NT2/D1 (cell line): ENCODE measurements at regions not wholly inside any gene's neighbourhood (a gene's known extent, or its start where the extent isn't known, plus 50 kb on each side); places are given as distances from the start of the nearest gene placed in this dataset.
A peak's percentile ranks its signal among the peaks of the same experiment; 100 is the strongest.
"Not testable (repeated sequence)": the region's sequence is repeated elsewhere in the genome, so short reads cannot be mapped to it uniquely, and the experiment has no call there.

ENCODE experiments used
- DNase-seq: peaks from one replicate; pipeline ENCODE4 v3.0.0-alpha.2; 2011; ENCODE audit warnings: low read depth, low spot score
- H3K27me3 ChIP-seq: 2 replicates; pipeline ENCODE4 v1.6.0; 2011; ENCODE audit warnings: mild to moderate bottlenecking; ENCODE audit not compliant: insufficient read length, insufficient read depth
- H3K36me3 ChIP-seq: 2 replicates; pipeline ENCODE4 v1.6.1; 2011; ENCODE audit warnings: mild to moderate bottlenecking, low read length, mixed read lengths; ENCODE audit not compliant: insufficient read depth, insufficient read length
- H3K4me1 ChIP-seq: 2 replicates; pipeline ENCODE4 v1.5.1; 2011; ENCODE audit not compliant: insufficient read depth, insufficient read length
- H3K4me3 ChIP-seq: 2 replicates; pipeline ENCODE4 v1.5.1; 2011; ENCODE audit warnings: low read depth; ENCODE audit not compliant: insufficient read length
- H3K9ac ChIP-seq: 2 replicates; pipeline ENCODE4 v1.6.0; 2011; ENCODE audit warnings: low read depth; ENCODE audit not compliant: insufficient read length
- H3K9me3 ChIP-seq: 2 replicates; pipeline ENCODE4 v1.5.1; 2011; ENCODE audit warnings: mild to moderate bottlenecking, low read length; ENCODE audit not compliant: insufficient read depth
- SUZ12 ChIP-seq: IDR thresholded peaks from 2 replicates; pipeline ENCODE4 v1.6.1; 2011; ENCODE audit not compliant: insufficient read length, insufficient read depth; ENCODE audit errors: extremely low read depth
- YY1 ChIP-seq: IDR thresholded peaks from 2 replicates; pipeline ENCODE4 v1.6.1; 2011; ENCODE audit not compliant: insufficient read length, insufficient read depth
- ZNF274 ChIP-seq: IDR thresholded peaks from 2 replicates; pipeline ENCODE4 v1.6.1; 2011; ENCODE audit warnings: mild to moderate bottlenecking, low read depth, low read length

DNA sequence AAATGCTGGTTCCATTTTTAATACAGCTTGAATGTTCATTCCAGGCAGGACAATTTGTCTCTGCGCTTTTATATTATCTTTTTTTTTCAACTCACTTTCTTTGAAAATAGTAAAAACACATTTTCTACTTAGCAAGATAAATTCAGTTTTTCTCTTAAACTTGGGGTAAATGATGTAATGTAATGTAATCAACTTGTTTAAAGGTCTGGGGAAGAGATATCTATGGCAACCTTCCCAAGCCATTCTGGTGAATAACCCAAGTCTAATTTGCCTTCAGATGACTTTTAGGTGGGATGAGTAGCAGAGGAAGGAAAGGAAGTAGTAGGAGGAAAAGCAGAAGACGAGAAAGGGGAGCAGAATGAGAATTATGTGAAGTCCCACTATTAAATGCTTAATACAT, 335.1 kb downstream of the SV2B start:
- Histone ChIP-seq H3K36me3 (no peaks in the 10 kb centered on the region), H3K9ac (no peak overlapping the region), H3K9me3 (peaks cover 5% of the 10 kb centered on the region), H3K27me3 (no peaks in the 10 kb centered on the region), H3K4me1 (no peaks in the 10 kb centered on the region), H3K4me3 (no peak overlapping the region)
- no peak for DNase-seq
- TF ChIP-seq ZNF274 (no peak), YY1 (no peak), SUZ12 (no peak)

DNA sequence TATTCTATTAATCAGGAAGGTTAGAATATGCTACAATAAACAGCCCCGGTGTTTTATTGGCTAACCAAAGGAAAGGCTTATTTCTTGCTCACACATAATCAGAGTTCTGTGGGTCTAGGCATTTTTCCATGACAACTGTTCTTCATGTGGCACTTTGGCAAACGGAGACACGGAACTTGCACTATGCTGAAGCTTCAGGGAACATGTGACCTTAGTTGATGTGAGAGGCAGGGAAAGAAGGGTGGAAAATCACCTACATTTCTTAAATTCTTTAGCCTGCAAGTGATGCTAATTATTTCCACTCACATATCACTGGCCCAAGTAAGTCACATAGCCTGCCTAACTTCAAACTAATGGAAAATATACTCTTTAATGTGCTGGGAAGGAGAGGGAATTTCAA, 344.6 kb downstream of the SV2B start:
- TF ChIP-seq SUZ12, result no peak
- TF ChIP-seq ZNF274, result no peak
- no peak for TF ChIP-seq YY1
- H3K9ac ChIP-seq, result no peak overlapping the region
- DNase-seq, result no peak
- no peak overlapping the region for H3K4me3 ChIP-seq
- peaks cover 26% of the 10 kb centered on the region for H3K9me3 ChIP-seq
- no peaks in the 10 kb centered on the region for H3K36me3 ChIP-seq
- no peaks in the 10 kb centered on the region for H3K27me3 ChIP-seq
- no peaks in the 10 kb centered on the region for H3K4me1 ChIP-seq

DNA sequence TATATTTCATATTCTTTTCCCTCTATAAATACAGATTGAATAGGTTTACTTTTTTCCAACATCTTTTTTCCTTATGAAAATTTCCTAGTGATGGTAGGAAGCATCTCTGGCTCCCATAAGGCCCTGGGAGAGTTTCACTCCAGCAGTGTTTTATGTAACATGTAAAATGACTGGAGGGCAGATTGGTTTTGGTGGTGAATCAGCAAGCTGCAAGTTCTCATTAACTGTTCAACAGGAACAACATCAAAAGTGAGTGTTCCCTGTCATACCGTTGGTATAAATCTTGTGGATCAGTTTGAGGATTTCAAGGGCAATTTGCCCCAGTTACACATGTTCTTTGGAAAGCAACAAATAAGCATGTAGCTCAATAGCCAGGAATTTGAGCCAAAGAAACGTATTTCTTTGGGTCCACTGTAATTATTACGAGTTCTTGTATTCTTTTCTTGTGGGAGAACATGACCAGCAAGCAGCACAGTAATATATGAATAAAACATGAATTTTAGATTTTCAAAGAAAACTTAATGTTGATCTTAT, 345.7 kb downstream of the SV2B start:
- TF ChIP-seq ZNF274 (no peak), SUZ12 (no peak), YY1 (no peak)
- DNase-seq, result no peak

DNA sequence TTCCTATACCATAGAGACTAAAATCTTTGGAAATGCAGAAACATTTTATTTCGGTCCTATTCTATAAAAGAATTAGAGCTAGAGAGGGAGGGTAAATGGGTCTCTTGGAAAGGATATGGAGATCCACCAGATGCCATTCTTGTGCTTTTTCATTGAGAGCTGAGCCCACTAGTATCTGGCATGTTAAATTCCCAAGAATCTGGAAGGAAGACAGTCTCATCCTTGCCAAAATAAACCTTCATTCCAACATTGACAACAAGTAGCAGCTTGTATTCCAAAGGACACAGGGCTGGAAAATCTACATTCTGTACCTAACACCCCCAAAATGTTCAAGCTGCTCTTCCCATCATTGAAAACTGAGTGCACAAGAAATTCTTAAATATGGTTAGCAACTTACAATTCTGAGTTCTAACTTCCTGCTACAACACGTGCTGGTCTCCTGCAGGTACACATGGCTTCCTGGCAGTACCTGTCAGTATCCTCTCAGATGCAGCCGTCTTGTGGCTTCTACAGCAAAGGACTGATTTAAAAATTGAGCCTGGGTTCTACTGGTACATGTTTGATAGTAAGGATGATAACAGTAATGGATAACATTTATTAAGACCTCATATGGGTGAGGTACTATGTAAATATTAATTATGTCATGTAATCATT, 348.1 kb downstream of the SV2B start:
- H3K9me3 ChIP-seq, result peaks cover under 1% of the 10 kb centered on the region; the same call in 1 of the 2 replicates
- no peak overlapping the region for H3K9ac ChIP-seq
- no peaks in the 10 kb centered on the region for H3K27me3 ChIP-seq
- DNase-seq, result no peak
- H3K4me1 ChIP-seq, result no peaks in the 10 kb centered on the region
- TF ChIP-seq ZNF274 (no peak), SUZ12 (no peak), YY1 (no peak)
- no peaks in the 10 kb centered on the region for H3K36me3 ChIP-seq
- H3K4me3 ChIP-seq, result no peak overlapping the region

More for the DNA sequence above, 345.7 kb downstream of the SV2B start:
- H3K9ac ChIP-seq, result no peak overlapping the region
- H3K36me3 ChIP-seq, result no peaks in the 10 kb centered on the region
- peaks cover 21% of the 10 kb centered on the region for H3K9me3 ChIP-seq
- H3K27me3 ChIP-seq, result no peaks in the 10 kb centered on the region
- no peaks in the 10 kb centered on the region for H3K4me1 ChIP-seq
- H3K4me3 ChIP-seq, result no peak overlapping the region

DNA sequence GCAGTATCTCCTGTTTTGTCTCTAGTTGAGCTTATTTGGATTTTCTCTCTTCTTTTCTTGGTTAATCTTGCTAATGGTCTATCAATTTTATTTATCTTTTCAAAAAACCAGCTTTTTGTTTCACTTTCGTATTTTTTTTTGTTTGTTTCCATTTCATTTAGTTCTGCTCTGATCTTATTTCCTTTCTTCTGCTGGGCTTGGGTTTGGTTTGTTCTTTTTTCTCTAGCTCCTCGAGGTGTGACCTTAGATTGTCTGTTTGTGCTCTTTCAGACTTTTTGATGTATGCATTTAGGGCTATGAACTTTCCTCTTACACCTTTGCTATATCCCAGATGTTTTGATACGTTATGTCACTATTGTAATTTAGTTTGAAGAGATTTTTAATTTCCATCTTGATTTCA, 353.3 kb downstream of the SV2B start:
- not testable (repeated sequence) for H3K36me3 ChIP-seq, H3K9ac ChIP-seq, H3K4me3 ChIP-seq, DNase-seq, H3K27me3 ChIP-seq
- Histone ChIP-seq H3K4me1 (peaks cover 11% of the 10 kb centered on the region), H3K9me3 (peaks cover 13% of the 10 kb centered on the region; the same call in 1 of the 2 replicates)

DNA sequence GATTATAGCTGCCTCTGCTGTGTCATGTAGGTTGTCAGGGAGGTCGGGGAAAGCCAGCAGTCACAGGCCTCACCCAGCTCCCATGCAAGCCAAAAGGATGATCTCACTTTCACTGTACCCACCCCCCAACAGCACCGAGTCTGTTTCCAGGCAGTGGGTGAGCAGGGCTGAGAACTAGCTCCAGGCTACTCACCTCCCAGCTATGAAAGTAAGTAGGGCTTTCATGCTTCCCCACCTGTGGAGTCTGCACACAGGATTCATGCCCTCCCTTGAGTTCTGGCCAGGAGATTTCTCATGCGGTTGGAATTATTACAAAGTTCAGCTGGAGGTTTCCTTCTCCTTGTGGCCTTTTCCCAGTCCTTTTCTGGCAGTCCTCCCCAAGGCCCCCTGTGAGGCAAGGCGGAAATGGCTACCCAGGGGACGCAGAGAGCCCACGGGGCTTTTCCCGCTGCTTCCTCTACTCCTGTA, 356.2 kb downstream of the SV2B start:
- H3K9me3 ChIP-seq, result peaks cover 13% of the 10 kb centered on the region; the same call in 1 of the 2 replicates
- peaks cover 11% of the 10 kb centered on the region for H3K4me1 ChIP-seq
- H3K27me3 ChIP-seq, result no peaks in the 10 kb centered on the region
- no peaks in the 10 kb centered on the region for H3K36me3 ChIP-seq
- no peak overlapping the region for H3K9ac ChIP-seq
- peak; percentile 6 for DNase-seq
- no peak overlapping the region for H3K4me3 ChIP-seq
- TF ChIP-seq ZNF274 (no peak), YY1 (no peak), SUZ12 (no peak)

DNA sequence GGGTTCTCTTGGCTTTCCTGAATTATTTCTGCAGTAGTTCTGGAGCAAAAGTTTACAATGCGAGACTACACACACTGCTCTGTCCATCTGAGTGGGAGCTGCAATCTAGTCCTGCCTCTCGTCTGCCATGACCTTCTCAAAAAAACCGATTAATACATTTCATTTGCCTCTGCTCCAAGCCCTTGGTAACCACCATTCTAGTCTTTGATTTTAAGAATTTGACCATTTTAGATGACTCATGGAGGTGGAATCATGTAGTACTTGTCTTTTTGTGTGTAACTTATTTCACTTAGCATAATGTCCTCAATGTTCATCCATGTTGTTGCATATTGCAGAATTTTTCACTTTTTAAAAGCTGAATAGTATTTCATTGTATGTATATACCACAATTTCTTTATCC, 356.9 kb downstream of the SV2B start:
- H3K36me3 ChIP-seq, result no peaks in the 10 kb centered on the region
- no peak for DNase-seq
- no peak overlapping the region for H3K4me3 ChIP-seq
- H3K9ac ChIP-seq, result no peak overlapping the region
- H3K9me3 ChIP-seq, result peaks cover 13% of the 10 kb centered on the region; the same call in 1 of the 2 replicates
- H3K27me3 ChIP-seq, result no peaks in the 10 kb centered on the region
- H3K4me1 ChIP-seq, result peaks cover 11% of the 10 kb centered on the region
- no peak for TF ChIP-seq ZNF274
